ENCODE measurements at regions not wholly inside any gene's neighbourhood (a gene's known extent, or its start where the extent isn't known, plus 50 kb on each side); places are given as distances from the start of the nearest gene placed in this dataset.
A peak's percentile ranks its signal among the peaks of the same experiment; 100 is the strongest.

DNA sequence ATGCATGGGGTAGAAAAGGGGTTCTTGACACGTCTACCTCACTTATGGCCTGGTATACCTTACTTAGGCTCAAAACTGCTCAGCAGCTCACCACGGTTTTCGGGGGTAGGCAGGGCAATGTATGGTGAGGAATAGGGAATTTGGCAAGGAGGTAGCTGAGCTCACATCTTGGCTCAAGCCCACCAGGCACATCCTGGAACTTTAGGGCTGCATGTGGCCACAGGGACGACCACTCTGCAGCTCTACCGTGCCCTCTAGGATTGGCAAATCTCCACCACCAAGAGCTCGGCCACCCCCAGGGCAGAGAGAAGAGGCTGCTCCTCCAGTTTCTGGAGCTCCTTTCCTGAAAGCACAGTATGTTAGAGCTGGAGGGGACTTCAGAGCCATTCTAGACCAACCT, 69.7 kb downstream of the MRPL46 start:
- TF ChIP-seq, protein P1, sequence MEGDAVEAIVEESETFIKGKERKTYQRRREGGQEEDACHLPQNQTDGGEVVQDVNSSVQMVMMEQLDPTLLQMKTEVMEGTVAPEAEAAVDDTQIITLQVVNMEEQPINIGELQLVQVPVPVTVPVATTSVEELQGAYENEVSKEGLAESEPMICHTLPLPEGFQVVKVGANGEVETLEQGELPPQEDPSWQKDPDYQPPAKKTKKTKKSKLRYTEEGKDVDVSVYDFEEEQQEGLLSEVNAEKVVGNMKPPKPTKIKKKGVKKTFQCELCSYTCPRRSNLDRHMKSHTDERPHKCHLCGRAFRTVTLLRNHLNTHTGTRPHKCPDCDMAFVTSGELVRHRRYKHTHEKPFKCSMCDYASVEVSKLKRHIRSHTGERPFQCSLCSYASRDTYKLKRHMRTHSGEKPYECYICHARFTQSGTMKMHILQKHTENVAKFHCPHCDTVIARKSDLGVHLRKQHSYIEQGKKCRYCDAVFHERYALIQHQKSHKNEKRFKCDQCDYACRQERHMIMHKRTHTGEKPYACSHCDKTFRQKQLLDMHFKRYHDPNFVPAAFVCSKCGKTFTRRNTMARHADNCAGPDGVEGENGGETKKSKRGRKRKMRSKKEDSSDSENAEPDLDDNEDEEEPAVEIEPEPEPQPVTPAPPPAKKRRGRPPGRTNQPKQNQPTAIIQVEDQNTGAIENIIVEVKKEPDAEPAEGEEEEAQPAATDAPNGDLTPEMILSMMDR (conservative IDR thresholded peaks at IDR 0.05), result no peak
- H3K27ac ChIP-seq, result no peak overlapping the region

DNA sequence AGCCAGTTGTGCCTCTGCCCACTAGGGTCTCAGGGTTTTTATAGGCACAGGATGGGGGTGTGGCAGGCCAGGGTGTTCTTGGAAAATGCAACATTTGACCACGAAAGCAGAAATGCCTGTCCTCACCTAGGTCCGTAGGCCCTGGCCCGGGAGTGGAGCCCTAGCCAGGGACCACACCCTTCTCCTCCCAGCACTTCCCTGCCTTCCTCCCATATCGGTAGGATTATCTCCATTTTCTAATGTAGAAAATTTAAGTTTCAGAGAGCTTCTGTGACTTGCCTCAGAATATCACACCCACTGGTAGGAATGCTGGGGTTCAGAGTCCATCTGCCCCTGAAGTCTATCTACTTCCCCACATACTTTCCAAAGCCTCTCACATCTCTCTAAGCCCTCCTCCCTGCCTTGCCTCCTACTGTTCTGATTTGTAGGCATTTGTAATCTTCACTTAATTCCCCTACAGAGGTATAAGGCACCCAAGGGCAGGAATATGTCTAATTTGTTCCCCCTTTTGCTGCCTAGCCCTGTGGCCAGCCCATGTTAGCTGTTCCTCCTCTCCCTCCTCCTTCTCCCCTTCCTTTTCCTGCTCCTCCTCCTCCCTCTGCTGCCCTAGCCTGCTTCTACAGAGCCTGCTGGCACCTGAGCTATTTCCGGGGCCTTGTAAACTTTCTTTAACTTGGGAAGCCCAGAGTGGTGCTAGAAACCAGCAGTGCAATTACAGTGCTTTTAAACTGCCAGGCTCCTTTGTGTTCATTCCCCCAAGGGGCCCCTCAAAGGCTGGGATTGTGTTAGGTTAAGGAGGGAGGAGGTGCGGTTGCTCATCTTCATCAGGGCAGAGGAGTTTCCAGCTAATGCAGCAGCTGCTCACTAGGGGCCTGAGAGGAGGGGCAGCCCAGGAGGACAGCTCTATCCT, 71.1 kb downstream of the MRPL46 start:
- TF ChIP-seq, protein P1 (conservative IDR thresholded peaks at IDR 0.05), result no peak
- peak overlapping the region; percentile 76 for H3K27ac ChIP-seq

DNA sequence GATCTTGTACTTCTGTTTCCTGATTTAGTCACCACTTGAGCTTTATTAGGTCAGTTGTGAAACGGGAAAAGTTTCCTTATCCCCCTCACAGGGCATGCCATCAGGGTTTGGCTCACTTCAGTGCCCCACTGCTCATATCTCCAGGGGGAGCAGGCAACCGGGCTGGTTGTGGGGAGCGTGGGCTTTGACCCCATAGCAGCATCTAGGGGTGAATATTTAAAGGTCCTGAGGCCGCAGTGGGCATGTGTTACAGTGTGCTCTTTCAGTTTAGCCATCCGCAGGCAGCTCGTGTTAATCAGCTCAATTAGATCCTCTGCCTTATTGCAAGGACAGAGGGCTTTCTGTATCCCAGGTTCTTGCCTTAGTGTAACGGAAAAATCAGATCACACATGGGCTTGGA, 71.9 kb downstream of the MRPL46 start:
- peak overlapping the region; percentile 76 for H3K27ac ChIP-seq
- TF ChIP-seq, protein P1 (conservative IDR thresholded peaks at IDR 0.05), result no peak

DNA sequence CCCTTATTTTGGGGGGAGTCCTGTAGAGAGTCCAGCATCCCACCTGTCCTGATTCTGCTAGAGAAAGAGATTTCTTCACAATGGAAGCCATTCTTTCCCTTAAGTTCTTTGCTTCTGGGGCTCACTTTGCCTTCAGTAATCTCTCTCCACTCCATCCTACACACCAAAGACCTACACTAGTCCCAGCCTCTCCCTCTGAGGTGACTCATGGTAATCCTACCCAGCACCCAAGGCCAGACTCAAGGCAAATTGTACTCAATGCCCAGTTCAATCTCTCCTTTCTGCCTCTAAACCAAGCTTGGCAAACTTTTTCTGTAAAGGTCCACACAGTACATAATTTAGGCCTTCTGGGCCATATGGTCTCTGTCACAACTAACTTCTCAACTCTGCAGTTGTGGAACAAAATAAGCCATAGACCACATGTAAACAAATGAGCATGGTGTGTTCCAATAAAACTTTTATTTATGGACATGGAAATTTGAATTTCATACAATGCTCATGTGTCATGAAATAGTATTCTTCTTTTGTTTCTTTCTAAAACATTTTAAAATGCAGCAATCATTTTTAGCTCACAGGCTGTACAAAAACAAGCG, 72.5 kb downstream of the MRPL46 start:
- H3K27ac ChIP-seq, result peak overlapping the region; percentile 76
- TF ChIP-seq, protein P1 (conservative IDR thresholded peaks at IDR 0.05), result no peak

DNA sequence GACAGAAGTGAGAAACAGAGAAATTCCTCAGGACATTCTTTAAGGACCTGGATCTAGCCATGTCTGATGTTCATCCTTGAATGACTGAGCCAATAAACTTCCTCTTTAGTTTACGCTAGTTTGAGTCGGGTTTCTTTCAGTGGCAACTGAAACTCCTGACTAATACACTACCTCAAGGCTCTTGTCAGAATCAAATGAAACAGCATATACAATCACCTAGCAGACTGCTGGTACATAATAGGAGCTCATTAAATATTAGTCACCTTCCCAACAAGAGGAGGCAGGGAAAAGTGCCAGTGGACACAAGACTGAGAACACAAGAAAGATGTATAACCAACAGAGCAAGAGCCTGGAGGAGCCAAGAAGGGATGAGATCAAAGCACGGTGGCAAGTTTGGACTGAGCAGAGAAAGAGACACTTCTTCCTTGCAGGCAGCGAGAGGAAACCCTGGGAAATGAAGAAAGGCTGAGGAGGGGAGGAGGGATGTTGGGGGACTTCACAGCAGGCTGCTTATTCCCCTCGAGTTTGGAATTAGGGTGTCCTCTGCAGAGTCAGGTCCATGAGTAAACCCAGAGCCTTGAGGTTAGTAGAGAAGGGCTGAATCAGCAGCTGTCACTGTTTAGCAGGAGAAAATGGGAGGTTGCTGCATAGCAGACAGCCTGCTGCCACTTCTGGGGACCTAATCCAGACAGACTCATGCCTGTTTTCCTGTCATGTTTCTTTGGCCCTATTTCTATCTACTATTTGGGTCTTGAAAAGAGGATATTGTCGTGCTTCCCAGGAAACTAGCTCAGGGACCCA, 73.3 kb downstream of the MRPL46 start:
- TF ChIP-seq, protein P1 (conservative IDR thresholded peaks at IDR 0.05), result no peak
- peak overlapping the region; percentile 76 for H3K27ac ChIP-seq

DNA sequence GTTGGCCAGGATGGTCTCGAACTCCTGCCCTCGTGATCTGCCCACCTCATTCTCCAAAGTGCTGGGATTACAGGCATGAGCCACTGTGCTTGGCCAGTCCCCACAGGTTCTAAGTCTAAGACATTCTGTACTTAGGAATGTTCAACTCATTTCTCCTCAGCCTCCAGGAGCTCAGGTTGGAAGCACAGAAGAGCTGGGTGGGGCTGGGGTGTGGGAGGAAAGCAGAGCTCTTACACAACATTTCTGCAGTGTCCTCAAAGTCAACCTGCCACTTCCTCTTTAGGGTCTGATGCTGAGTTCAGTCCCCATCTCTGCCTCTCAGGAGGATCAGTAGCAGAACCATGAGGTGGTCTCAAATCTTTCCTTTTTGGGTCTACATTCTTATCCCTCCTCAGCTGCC, 75.5 kb downstream of the MRPL46 start:
- no peak overlapping the region for H3K27ac ChIP-seq
- TF ChIP-seq, protein P1 (conservative IDR thresholded peaks at IDR 0.05), result no peak

DNA sequence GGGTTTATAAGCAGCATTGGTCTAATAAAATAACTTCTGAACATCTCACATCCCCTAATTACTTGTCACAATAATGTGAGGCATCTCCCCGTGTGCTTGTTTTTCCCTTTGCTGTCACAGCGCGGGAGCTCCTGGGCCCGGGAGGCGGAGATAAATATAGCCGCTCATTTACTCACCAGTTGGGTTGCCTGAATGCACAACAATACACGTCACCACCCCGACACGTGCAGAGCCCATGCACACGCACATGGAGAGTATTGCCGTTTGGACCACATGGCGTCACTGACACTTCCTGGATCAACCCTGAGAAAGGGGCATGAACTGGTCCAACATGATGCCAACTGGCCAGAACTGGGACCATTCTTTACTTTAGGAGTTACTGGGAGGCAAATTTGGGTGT, 76.2 kb downstream of the MRPL46 start:
- TF ChIP-seq, protein P1 (conservative IDR thresholded peaks at IDR 0.05), result no peak
- H3K27ac ChIP-seq, result no peak overlapping the region
